D721Med (cell line): ENCODE measurements at regions not wholly inside any gene's neighbourhood (a gene's known extent, or its start where the extent isn't known, plus 50 kb on each side); places are given as distances from the start of the nearest gene placed in this dataset.

ENCODE experiments used
- DNase-seq: peaks from one replicate; pipeline ENCODE4 v3.0.0; 2011; ENCODE audit warnings: low spot score; ENCODE audit not compliant: insufficient read length
- FAIRE-seq: peaks from 2 replicates; lab custom pipeline; 2011; peaks lifted over from hg19 to GRCh38; lab: Jason Lieb, UNC
- CTCF ChIP-seq: IDR thresholded peaks from 2 replicates; pipeline ENCODE4 v1.5.1; 2012; ENCODE audit warnings: mild to moderate bottlenecking, control low read depth; ENCODE audit not compliant: insufficient read depth; ENCODE audit errors: missing control alignments

DNA sequence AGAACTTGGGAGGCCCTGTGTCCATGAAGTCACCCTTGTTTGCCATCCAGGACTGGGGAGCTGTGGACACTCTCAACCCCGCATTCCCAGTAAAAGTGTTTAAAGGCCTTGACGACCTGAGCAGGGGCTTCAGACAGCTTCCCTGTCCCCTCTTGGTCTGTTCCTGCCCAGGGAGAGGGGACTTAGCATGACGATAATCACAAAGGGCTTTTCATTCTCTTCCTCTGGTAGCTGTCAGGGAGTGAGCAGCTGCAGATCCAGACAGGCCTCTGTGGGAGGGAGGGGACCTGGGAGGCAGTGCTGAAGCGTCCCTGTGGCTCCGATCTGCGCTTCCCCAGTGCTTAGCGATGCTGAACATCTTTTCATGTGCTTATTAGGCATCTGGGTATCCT is 77.8 kb upstream of the HS6ST1 start:
- TF ChIP-seq CTCF: no peak
- no peak for DNase-seq
- FAIRE-seq: no peak

GRCh38 chr2:128396946-128397345 is 78.3 kb upstream of the HS6ST1 start:
- FAIRE-seq: no peak
- no peak for DNase-seq
- TF ChIP-seq CTCF: no peak

- TF ChIP-seq CTCF: no peak
- no peak for DNase-seq
- no peak for FAIRE-seq
Measured at GRCh38 chr2:128399256-128399655, 80.6 kb upstream of the HS6ST1 start.

DNA sequence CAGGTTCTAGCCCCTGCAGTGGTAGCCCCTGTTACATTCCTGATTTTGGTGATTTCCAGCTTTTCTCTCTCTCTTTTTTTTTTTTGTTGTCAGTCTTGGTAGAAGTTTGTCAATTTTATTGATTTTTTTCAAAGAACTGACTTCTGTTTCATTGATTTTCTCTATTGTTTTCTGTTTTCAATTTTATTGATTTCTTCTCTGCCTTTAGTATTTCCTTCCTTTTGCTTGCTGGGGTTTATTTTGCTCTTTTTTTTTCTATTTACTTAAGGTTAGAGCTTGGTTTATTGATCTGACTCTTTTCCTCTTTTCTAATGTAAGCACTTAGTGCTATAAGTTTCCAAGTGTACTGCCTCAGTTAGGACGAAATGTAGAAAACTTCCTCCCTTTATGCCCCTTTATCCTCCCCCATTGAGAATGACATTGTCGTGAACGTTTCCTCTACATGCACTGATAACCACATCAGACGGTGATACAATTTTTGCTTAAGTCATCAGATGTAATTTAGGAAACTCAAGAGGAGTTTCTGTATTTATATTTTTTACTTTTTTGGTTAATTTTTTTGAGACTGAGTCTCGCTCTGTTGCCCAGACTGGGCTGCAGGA is 81.1 kb upstream of the HS6ST1 start:
- DNase-seq (no peak), FAIRE-seq (no peak)
- TF ChIP-seq CTCF: no peak

DNA sequence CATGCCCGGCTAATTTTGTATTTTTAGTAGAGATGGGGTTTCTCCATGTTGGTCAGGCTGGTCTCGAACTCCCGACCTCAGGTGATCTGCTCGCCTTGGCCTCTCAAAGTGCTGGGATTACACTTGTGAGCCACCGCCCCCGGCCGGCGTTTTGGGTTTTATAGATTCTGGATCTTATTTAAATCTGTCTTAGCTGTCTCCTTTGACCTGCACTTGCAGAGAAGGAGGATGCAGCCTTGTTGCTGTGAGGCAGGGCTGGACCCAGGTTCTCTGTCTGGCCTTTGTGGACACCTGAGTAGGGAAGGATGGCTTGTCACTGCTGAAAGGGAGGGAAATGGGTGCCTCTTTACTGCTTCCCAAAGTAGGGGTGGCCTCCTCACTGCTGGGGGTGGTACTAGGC is 83.0 kb upstream of the HS6ST1 start:
- FAIRE-seq: no peak
- DNase-seq: no peak
- no peak for TF ChIP-seq CTCF

GRCh38 chr2:128402911-128403670 is 84.4 kb upstream of the HS6ST1 start:
- TF ChIP-seq CTCF: no peak
- DNase-seq: no peak
- FAIRE-seq: no peak
